Lower lobe of right lung (tissue), 2 donors: ENCODE measurements at regions not wholly inside any gene's neighbourhood (a gene's known extent, or its start where the extent isn't known, plus 50 kb on each side); places are given as distances from the start of the nearest gene placed in this dataset.
A peak's percentile ranks its signal among the peaks of the same experiment; 100 is the strongest.

Experiments
- ATAC-seq, 2 donors: fragments of 200-7000 bp; cut with Tn5 transposase; one replicate each; pipeline ENCODE4 v1.9.1; 2020 to 2022; ENCODE audit warnings: mild to moderate bottlenecking in 2 of 2, moderate library complexity in 2 of 2
- DNase-seq: peaks from one replicate; pipeline ENCODE4 v3.0.0-alpha.2; 2020
- H3K27ac ChIP-seq: fragments of 200-600 bp; one replicate; pipeline ENCODE4 v1.8.0; 2022
- H3K27me3 ChIP-seq: fragments of 200-600 bp; one replicate; pipeline ENCODE4 v1.8.0; 2022; ENCODE audit warnings: low read depth
- H3K36me3 ChIP-seq: fragments of 200-600 bp; one replicate; pipeline ENCODE4 v1.8.0; 2022; ENCODE audit warnings: mild to moderate bottlenecking
- H3K4me1 ChIP-seq: fragments of 200-600 bp; one replicate; pipeline ENCODE4 v1.8.0; 2022
- H3K4me3 ChIP-seq: fragments of 200-600 bp; one replicate; pipeline ENCODE4 v1.8.0; 2022; ENCODE audit warnings: mild to moderate bottlenecking
- H3K9me3 ChIP-seq: fragments of 200-600 bp; one replicate; pipeline ENCODE4 v1.8.0; 2022
- intact Hi-C: fragments of 100-400 bp; cut with DNase I; formaldehyde crosslinking; loops from one replicate; pipeline ENCODE4 v1.11.0; 2022
- TF ChIP-seq, protein P1 (sequence below): fragments of 200-600 bp; IDR thresholded peaks from one replicate; pipeline ENCODE4 v1.8.0; 2022; ENCODE audit warnings: antibody characterized with exemption, mild to moderate bottlenecking
- donor health status: DM: no; HTN: yes; CAD: no; lungs with severe emphysema.

DNA sequence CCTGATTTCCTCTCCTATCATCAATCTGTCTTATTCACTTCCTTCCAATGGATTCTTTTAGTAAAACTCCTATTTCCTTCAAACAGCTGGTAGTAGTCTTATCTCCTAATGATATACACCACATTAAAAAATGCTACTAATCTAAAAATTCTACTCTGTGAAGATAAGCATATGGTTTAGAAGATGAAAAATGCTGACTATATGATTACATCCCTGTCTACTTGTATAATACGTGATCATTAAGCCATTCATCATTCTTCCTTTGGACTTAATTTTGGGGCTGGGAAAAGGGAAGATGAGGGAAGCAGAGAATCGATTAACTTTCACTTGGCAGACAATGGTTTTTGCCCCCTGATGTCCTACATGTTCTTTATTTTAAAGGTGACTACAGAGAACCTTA lies 453.1 kb downstream of the NSUN3 start:
- ATAC-seq (no peak), DNase-seq (no peak)

DNA sequence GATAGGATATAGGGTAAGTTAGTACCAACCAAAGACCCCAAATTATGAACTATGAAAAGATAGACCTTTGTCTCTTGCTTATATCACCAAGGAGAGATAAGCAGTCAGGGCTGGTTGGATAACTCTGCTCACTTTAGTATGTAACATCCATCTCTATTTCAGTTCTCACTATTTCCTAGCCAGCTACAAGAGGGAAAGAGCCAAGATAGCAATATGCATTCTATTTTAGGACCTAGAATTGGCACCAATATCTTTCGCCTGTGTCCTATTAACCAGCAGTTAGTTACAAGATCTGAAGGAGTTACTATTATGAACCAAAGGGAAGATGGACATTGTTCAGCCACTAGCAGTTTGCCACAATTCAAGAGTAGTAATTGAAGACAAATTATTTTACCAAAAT lies 457.5 kb downstream of the NSUN3 start:
- H3K9me3 ChIP-seq, result no peaks in the 10 kb centered on the region
- DNase-seq, result no peak
- H3K27me3 ChIP-seq, result no peaks in the 10 kb centered on the region
- H3K27ac ChIP-seq, result no peak overlapping the region
- TF ChIP-seq, protein P1, sequence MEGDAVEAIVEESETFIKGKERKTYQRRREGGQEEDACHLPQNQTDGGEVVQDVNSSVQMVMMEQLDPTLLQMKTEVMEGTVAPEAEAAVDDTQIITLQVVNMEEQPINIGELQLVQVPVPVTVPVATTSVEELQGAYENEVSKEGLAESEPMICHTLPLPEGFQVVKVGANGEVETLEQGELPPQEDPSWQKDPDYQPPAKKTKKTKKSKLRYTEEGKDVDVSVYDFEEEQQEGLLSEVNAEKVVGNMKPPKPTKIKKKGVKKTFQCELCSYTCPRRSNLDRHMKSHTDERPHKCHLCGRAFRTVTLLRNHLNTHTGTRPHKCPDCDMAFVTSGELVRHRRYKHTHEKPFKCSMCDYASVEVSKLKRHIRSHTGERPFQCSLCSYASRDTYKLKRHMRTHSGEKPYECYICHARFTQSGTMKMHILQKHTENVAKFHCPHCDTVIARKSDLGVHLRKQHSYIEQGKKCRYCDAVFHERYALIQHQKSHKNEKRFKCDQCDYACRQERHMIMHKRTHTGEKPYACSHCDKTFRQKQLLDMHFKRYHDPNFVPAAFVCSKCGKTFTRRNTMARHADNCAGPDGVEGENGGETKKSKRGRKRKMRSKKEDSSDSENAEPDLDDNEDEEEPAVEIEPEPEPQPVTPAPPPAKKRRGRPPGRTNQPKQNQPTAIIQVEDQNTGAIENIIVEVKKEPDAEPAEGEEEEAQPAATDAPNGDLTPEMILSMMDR, result no peak
- no peak for ATAC-seq
- intact Hi-C loops, result no loop called here
- peaks cover 10% of the 10 kb centered on the region for H3K4me1 ChIP-seq
- H3K36me3 ChIP-seq, result no peaks in the 10 kb centered on the region
- H3K4me3 ChIP-seq, result no peak overlapping the region

More for the DNA sequence above, 453.1 kb downstream of the NSUN3 start:
- Histone ChIP-seq H3K27ac (no peak overlapping the region), H3K4me1 (no peaks in the 10 kb centered on the region), H3K9me3 (no peaks in the 10 kb centered on the region), H3K36me3 (no peaks in the 10 kb centered on the region), H3K4me3 (no peak overlapping the region), H3K27me3 (no peaks in the 10 kb centered on the region)
- TF ChIP-seq, protein P1, result no peak
- intact Hi-C loops, result no loop called here

DNA sequence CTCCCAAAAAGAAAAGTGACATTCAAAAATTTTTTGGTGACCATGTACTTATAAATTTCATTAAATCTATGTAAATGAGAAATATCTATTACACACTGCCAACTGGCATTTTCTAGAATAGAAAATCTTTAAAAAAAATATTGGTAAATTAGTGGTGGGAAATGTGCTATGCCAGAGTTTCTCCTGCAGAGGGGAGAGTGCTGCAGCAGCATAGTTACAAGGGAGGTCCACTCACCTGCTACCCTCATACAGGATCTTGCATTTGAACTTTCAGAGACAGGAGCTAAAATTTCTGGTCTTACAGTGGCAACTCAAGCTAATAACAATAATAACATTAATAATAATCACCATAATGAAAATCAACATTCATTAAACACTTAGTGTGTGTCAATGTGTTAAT lies 459.6 kb downstream of the NSUN3 start:
- TF ChIP-seq, protein P1, result no peak
- H3K27me3 ChIP-seq, result no peaks in the 10 kb centered on the region
- intact Hi-C loops, result no loop called here
- H3K4me3 ChIP-seq, result no peak overlapping the region
- no peak overlapping the region for H3K27ac ChIP-seq
- H3K9me3 ChIP-seq, result no peaks in the 10 kb centered on the region
- ATAC-seq (no peak), DNase-seq (no peak)
- H3K36me3 ChIP-seq, result no peaks in the 10 kb centered on the region
- H3K4me1 ChIP-seq, result peaks cover 10% of the 10 kb centered on the region

DNA sequence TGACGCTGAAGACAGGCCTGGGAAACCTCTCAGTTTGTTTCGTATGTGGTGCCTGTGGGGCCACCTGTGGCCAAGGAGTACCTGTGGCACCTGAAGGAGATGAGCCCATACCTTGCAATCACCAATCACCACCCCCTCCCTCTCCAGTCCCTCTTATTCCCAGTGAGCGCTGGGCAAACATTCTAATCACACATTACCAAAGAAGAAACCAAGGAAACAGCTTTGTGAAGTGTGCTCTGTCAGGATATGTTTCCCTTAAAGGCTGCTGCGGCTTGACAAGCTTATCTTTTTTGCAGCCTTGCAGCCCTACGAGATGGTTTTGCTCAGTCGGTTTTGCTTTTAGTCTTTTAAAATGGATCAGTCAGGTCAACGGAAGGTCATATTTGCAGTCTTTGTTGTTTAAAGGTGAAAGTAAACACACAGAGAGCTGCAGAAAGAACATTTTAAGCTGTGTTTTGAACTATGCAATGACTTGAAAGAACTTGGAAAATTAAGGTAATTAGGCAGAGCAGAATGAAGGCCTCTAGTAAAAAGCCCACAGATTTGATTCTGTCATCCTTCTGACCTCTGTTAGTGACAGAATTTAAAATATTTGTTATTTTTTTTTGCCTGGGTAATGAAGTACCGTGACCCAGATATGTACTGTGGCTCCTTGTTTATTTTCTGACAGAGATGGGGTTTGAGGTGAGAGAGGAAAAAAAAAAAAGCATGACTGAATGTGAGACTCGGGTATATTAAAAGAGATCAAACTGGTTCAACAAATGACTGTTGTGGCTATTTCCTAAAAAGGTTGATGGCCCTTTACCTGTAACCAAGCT lies 461.4 kb downstream of the NSUN3 start:
- DNase-seq (no peak), ATAC-seq (peak; percentile 86 to 91)
- Histone ChIP-seq H3K4me1 (peaks cover 10% of the 10 kb centered on the region), H3K36me3 (no peaks in the 10 kb centered on the region), H3K9me3 (no peaks in the 10 kb centered on the region), H3K27me3 (no peaks in the 10 kb centered on the region), H3K27ac (no peak overlapping the region), H3K4me3 (no peak overlapping the region)
- intact Hi-C loops, result no loop called here
- TF ChIP-seq, protein P1, result no peak

DNA sequence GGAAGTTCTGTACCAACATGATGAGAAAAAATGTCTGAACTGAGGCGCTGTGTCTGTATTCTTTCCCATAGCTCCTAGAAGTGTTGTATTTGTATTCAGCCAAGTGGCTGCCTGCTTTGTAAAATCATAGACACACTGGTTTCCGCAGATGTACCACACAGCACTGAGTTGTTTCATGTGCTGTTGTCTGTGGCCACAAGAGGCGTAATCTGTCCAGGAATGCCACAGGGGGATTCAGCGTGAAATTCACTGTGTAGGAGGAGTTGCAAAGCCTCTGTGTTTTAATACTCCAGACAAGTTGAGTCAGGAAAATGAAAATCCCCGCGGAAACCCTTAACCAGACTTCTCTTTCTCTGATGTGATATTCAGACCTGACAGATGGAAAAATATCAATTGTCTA lies 462.2 kb downstream of the NSUN3 start:
- no peaks in the 10 kb centered on the region for H3K36me3 ChIP-seq
- H3K27me3 ChIP-seq, result no peaks in the 10 kb centered on the region
- no peaks in the 10 kb centered on the region for H3K9me3 ChIP-seq
- no peak overlapping the region for H3K4me3 ChIP-seq
- intact Hi-C loops, result no loop called here
- TF ChIP-seq, protein P1, result peak; percentile 32
- DNase-seq, result no peak
- peak; percentile 62 to 77 for ATAC-seq
- peaks cover 10% of the 10 kb centered on the region for H3K4me1 ChIP-seq
- H3K27ac ChIP-seq, result no peak overlapping the region
